ENCODE measurements at regions not wholly inside any gene's neighbourhood (a gene's known extent, or its start where the extent isn't known, plus 50 kb on each side); places are given as distances from the start of the nearest gene placed in this dataset.
A peak's percentile ranks its signal among the peaks of the same experiment; 100 is the strongest.

GRCh38 chr1:182735343-182735742, 51.0 kb upstream of the RGS8 start:
- DNase-seq (ENCODE audit: low read depth in 4 of 4, low spot score in 3 of 4): no peak

- peak in 2 of 4 donors; percentile 43 to 52 for DNase-seq (ENCODE audit: low read depth in 4 of 4, low spot score in 3 of 4)
Measured at GRCh38 chr1:182739545-182739944, 50.0 kb upstream of the NPL start.

Data from left renal pelvis (tissue), 4 donors.